ENCODE measurements at regions not wholly inside any gene's neighbourhood (a gene's known extent, or its start where the extent isn't known, plus 50 kb on each side); places are given as distances from the start of the nearest gene placed in this dataset. TPM values are rescaled to one million over a fixed set of nuclear protein-coding genes. Genes with fewer than 3 reads are reported as not detected.

- DNase-seq (ENCODE audit: low read depth) = peak; percentile 73
Observed at GRCh38 chr4:97493815-97494518, 649.3 kb downstream of the STPG2 start.

GRCh38 chr4:97496298-97496873, 646.9 kb downstream of the STPG2 start:
- DNase-seq (ENCODE audit: low read depth) = peak; percentile 37

GRCh38 chr4:97498875-97499274, 644.4 kb downstream of the STPG2 start:
- DNase-seq (ENCODE audit: low read depth) = peak; percentile 89

- no peak for DNase-seq (ENCODE audit: low read depth)
Observed at GRCh38 chr4:97500423-97500822, 642.9 kb downstream of the STPG2 start.

GRCh38 chr4:97504713-97505112, 638.6 kb downstream of the STPG2 start:
- DNase-seq (ENCODE audit: low read depth) = no peak

GRCh38 chr4:97507587-97508245, 635.6 kb downstream of the STPG2 start:
- peak; percentile 87 for DNase-seq (ENCODE audit: low read depth)

Small RNAs in the stretch of these regions (small RNA-seq; reads per million reads assigned to genes)
- gene COX7A2P2 (not detected), gene RNU6-34P (not detected)
